ENCODE measurements at regions not wholly inside any gene's neighbourhood (a gene's known extent, or its start where the extent isn't known, plus 50 kb on each side); places are given as distances from the start of the nearest gene placed in this dataset.
"Not testable (repeated sequence)": the region's sequence is repeated elsewhere in the genome, so short reads cannot be mapped to it uniquely, and the experiment has no call there.

GRCh38 chr2:173678186-173678585 is 287.0 kb downstream of the SP3 start:
- no peak for DNase-seq

DNA sequence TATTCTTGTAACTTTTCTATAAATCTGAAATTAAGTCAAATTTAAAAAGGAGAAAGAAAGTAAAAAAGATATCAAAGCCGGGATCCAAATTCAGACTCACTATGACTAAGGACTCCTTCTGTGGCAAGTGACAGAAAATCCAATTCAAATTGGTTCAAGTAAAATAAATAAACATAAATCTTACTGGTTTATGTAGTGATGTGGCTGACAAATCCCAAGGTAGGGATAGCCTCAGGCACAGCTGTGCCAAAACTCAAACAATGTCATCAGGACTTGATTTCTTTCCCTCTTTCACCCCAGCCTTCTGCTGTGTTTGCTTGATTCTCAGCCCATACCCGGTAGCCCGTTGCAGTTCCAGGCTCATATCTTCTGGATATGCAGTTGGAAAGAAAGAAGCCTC is 284.6 kb downstream of the SP3 start:
- DNase-seq, result no peak

- no peak for DNase-seq
These were observed 283.1 kb downstream of the SP3 start for GRCh38 chr2:173681881-173682650.

DNA sequence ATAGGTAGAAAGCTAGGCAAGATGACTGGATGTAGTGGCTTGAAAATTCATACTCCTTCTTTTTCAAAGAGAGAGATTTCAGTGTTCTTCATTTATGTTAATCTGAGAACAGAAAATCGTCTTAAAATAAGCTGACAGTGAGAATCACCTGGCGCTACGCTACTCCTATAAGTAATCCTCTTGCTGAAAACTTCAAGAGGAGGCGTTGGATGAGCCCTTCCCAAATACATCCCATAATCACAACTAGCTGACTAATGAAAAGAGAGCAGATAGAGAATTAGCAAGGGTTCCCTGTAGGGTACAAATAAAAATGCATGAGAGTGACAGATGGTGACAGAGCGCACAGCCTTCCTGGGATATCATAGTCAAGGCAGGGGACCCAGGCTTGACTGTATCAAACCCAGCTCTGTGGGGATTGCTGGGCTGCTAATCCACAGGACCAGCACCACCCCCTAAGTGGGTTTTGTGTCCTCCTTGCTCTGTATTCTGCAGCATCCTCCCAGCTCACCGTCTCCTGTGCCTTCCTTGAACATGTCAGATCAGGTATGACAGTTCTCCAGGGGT is 280.2 kb downstream of the SP3 start:
- DNase-seq, result no peak

DNA sequence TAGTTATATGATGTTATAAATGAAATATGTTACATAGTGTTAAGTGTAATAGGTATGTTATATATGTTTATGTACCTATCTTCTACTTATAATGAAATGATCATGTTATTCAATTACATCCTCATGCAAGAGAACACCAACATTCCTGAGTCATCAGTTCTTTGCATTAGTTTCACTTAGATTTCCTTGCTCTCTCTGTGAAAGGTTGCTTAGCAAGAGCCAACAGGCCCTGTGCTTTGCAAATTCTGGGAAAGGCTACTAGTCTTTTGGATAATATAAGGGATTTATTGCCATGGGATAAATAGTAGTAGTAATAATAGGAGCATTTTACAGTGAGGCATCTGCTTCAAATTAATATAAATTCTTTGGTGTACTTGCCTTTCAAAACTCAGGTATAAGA is 274.8 kb downstream of the SP3 start:
- DNase-seq, result no peak

- DNase-seq, result no peak
These were observed 273.1 kb downstream of the SP3 start for GRCh38 chr2:173692068-173692467.

DNA sequence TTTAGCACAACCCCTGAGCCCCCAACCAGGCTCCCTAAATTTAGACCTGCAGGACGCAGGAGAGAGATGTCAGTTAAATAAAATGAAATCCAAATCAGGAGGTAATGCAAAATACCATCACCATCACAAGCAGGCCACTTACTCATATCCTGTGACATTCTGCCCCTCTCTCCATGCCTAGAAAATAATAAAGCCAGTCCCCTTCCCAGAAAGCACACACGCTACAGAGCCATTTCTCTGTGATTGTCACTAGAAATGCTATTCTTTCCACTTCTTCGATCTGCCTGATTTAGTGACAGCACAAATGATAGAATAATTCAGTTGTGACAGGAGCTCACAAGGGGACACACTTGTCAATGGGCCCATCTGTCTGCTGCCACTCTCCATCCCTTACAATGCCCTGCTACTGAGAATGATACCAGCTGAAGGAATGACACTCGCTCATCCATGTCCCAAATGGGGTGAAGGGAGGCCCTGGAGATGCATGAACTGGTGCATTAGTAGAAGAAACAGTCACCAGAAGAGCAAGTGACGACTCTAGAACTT is 272.1 kb downstream of the SP3 start:
- no peak for DNase-seq

GRCh38 chr2:173696274-173696673 is 268.9 kb downstream of the SP3 start:
- no peak for DNase-seq

DNA sequence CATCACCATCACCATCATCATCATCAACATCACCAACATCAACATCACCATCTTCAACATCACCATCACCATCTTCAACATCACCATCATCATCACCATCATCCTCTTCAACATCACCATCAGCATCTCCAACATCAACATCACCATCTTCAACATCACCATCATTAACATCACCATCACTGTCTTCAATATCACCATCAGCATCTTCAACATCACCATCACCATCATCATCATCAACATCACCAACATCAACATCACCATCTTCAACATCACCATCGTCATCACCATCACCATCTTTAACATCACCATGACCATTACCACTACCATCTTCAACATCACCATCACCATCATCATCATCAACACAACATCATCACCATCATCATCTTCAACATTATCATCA is 267.2 kb downstream of the SP3 start:
- DNase-seq, result no peak

DNA sequence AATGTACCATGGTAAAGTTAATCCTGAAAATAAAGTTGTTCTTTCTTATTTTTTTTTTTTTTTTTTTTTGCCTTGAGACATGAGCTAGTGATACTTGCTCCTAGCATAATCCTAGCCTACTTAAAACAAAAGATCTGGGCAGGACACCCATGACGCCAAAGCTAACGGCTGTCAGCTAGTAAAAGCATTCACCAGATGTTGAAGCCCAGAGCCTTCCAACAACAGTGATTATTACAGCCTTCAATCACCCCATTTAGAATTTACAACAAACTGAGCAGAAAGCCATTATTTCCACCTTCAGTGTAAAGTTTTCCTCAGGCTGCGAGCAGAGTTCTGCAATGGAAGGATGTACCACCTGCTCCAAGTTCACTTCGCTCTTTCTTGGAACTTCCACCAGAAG is 259.5 kb downstream of the SP3 start:
- DNase-seq, result no peak

DNA sequence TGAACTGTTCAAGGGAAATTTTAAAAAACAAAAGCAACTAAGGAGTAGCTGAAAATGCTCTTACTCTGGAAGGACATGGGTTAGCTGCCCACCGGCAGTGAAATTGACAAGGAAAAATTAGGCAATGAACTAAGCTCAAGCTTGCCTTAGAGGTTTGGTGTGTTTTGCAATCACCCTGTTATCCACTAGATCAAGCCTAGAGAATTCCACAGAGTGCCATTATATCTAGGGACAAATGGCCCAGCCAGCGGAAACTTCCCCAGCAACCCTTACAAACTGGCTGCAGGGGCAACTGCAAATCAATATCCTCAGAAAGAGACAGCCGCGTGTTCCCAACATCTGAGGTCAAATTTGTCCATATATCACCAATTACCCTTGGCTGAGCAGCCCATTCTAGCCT is 258.2 kb downstream of the SP3 start:
- no peak for DNase-seq

DNA sequence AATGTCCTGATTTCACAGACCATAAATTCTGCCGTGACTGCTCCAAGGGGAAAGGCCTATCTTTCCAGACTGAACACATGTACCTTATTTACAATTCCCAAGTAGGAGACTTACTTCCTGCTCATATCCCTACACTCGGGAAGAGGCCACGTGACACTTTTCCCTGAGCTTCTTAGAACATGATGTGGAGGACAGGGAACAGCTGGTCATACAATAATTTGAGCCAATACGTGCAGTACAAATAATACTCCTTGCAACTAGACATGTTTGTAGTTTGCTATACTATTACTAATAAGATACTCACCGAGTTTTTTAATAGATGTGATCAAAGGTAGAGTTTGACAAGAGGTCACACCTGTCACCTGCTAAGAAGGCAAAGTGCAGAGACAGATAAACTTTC is 256.4 kb downstream of the SP3 start:
- DNase-seq, result peak; percentile 73

GRCh38 chr2:173711816-173712215 is 253.4 kb downstream of the SP3 start:
- DNase-seq, result no peak

DNA sequence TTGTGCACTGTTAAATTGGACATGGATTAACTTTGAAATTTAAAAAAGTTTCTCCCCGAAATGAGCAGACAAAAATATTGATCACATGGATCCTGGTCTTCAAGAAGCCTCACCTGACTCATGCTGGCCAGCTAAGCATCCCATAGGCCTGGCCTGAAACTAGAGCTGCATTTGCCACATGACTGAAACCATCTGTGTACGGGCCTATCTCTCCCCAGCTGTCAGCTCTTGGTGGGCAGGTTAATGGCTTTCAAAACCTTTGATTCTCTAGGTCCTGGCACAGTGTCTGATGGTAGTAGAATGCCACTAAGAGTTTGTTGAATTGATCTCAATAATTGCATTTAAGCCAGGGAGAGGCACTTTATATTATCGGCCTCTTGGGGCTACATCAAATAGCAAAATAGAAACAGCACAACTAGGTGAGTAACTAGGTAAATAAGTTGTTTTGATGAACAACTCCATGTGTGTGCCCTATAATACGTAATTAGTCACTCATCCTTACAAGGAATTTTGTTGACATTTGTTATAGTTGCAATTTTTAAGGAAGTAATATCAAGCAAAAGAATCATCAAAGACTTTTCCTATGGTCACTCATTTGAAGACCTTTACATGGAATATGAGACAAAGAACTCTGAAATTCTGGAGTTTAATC is 251.1 kb downstream of the SP3 start:
- DNase-seq, result peak; percentile 18

DNA sequence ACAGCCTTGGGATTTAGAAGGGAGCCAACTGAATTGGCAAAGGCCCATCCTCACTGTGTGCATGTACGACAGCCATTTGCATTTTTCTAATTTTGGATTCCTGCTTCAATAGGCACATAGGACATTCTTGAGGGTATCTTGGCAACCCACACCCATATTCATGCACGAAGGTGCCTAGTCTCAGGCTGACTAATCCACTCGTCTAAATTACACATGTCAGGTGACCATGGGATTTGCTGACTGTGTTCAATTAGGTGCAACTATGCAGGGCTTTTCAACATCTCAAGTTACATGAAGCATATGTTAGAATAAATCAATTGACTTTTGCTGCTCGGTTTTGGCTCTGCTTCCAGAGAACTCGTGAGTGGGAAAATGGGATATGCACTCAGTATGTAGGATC is 249.7 kb downstream of the SP3 start:
- DNase-seq, result no peak

DNA sequence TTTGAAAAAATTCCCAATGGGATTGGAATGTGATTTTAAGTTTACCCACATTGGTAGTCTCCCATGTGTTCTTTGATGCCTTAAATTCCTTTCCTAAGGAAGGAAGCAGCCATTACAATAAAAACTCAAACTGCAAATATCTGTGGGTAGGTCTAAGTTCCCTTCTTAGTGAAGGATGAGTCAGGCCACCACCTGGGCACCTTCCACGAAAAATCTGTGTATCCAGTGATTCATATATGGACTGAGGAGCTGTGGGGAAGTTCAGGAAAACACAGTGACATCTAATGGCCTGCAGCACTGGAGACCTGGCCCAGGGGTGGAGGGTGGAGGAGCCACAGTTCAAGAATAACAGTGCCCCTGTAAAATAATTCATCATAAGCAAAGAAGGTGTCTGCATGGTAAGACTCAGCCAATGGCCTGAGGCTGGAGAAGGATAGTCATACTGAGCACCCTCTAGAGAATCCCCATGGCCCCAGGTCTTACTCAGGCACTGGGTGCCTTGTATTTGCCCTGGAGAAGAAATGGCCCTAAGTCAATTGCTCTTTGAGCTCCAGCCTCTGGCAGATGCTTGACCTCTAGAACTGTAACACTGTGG is 248.6 kb downstream of the SP3 start:
- DNase-seq, result peak; percentile 47

DNA sequence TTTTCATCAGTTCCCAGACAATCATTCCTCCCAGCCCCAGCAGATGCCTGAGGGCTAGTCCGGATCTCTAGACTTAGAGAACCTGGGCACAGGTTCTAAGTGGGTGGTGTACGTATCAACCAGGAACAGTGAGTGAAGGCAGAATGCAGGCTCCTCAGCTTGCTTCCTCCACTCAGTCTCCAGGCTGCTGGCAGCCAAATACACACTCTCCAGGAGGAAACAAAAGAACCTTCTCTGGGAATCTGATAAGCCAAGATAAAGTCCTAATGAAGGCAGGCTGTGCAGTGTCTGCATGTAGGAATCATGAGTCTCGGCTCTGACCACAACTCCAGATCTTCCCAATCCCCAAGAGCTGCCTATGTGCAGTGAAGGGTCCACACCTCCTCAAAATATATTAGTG is 245.7 kb downstream of the SP3 start:
- DNase-seq, result no peak

- no peak for DNase-seq
These were observed 244.9 kb downstream of the SP3 start for GRCh38 chr2:173720306-173720705.

DNA sequence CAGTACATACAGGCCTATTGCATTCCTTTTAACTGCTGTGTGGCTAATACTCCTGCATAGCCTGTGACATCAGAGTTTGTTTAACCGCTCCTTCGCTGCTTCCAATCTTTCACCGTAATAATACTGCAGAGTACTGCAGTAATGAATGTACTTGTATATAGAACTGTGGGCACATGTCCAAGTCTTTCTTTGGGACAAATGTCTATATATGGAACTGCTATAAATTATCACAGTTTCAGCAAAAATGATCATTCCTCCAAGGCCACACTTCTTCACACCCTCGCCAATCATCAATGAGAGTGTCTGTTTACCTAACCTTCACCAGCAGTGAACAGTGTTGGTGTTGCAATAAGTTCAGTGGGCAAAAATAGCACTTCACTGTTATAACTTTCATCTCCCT is 230.4 kb downstream of the SP3 start:
- DNase-seq, result no peak

DNA sequence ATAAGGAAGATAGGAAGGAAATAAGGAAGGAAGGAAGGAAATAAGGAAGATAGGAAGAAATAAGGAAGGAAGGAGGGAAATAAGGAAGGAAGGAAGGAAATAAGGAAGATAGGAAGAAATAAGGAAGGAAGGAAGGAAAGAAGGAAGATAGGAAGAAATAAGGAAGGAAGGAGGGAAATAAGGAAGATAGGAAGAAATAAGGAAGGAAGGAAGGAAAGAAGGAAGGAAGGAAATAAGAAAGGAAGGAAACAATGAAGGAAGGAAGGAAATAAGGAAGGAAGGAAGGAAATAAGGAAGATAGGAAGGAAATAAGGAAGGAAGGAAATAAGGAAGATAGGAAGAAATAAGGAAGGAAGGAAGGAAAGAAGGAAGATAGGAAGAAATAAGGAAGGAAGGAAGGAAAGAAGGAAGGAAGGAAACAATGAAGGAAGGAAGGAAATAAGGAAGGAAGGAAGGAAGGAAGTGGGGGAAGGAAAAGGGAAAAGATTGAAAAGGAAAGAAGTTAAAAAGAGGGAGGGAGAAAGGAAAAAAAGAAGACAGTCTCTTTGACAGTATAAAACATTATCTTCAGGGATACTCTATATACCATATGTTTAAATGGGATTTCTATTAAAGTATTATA is 227.1 kb downstream of the SP3 start:
- not testable (repeated sequence) for DNase-seq

- DNase-seq, result no peak
These were observed 226.2 kb downstream of the SP3 start for GRCh38 chr2:173739006-173739405.

DNA sequence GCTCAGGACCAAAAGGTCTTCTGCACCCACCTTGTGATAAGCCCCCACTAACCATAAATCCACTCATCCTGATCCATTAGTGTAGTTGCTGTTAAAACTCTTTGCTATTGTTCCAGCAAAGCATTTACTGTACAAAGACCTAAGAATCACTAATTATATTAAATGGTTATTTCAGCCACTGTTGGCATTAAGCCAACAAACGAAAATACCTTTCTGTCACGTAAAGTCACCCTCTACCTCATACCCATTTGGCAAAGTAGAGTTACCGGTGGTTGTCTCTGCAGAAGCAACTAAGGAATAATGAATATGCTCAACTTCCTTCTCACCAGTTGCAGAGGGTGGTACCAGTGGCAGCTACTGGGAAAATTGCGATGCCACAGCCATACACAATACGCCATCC is 224.5 kb downstream of the SP3 start:
- no peak for DNase-seq

DNA sequence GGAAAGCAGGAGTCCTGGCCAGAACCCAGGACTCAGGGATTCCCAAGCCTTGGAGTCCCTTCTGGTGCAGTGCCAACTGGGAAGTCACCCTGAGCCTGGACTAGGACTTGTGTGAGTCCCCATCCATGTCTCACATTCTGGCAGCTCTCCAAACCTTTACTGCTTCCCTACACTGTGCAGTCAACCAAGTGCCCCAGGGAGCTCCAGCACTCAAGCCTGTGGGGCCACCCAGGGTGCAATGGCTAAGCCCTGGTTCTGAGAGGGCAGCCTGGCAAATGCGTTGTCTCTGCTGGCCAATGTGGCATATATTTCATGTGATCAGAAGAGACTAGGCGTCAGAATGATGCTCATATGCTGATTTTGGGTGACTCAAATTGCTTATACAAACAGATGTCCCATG is 223.4 kb downstream of the SP3 start:
- peak; percentile 40 for DNase-seq
